Breast epithelium (tissue), 4 donors: ENCODE measurements at regions not wholly inside any gene's neighbourhood (a gene's known extent, or its start where the extent isn't known, plus 50 kb on each side); places are given as distances from the start of the nearest gene placed in this dataset.

Experiments used
- DNase-seq, 2 donors: peaks; one replicate each; pipeline ENCODE4 v3.0.0-alpha.2; 2019; ENCODE audit warnings: low spot score in 2 of 2
- H3K27ac ChIP-seq, 2 donors: fragments of 200-600 bp; sonication (generic) in 1 of 2; one replicate each; pipeline ENCODE4 v1.5.1; 2016 to 2019; ENCODE audit warnings: mild to moderate bottlenecking in 1 of 2
- H3K27me3 ChIP-seq, 2 donors: fragments of 200-600 bp; sonication (generic) in 1 of 2; one replicate each; pipeline versions ENCODE4 v1.5.1 to v1.6.0; 2017 to 2019; ENCODE audit warnings: control low read depth in 1 of 2, mild to moderate bottlenecking in 1 of 2
- H3K36me3 ChIP-seq: fragments of 200-600 bp; one replicate; pipeline ENCODE4 v1.5.1; 2019
- H3K4me1 ChIP-seq, 2 donors: fragments of 200-600 bp; sonication (generic); one replicate each; pipeline ENCODE4 v1.5.1; 2016 to 2019; ENCODE audit warnings: control low read depth in 1 of 2
- H3K4me3 ChIP-seq, 3 donors: fragments of 200-600 bp; sonication (generic); 1 replicate in 2 of 3; 2 replicates in 1 of 3; pipeline ENCODE4 v1.5.1; 2016 to 2019; ENCODE audit warnings: mild to moderate bottlenecking in 3 of 3, moderate library complexity in 2 of 3
- H3K9me3 ChIP-seq, 2 donors: fragments of 200-600 bp; sonication (generic) in 1 of 2; one replicate each; pipeline ENCODE4 v1.5.1; 2016 to 2019; ENCODE audit warnings: control low read depth in 1 of 2
- CTCF ChIP-seq, 3 donors: fragments of 450-650 bp; IDR thresholded peaks; one replicate each; pipeline ENCODE4 v1.5.1; 2016 to 2017; ENCODE audit warnings: antibody characterized with exemption in 3 of 3, mild to moderate bottlenecking in 3 of 3, moderate library complexity in 3 of 3
- POLR2A ChIP-seq: fragments of 450-650 bp; IDR thresholded peaks from one replicate; pipeline ENCODE4 v1.6.1; 2016; ENCODE audit warnings: antibody characterized with exemption, mild to moderate bottlenecking, moderate library complexity
- POLR2AphosphoS5 ChIP-seq, 3 donors: sonication (generic); formaldehyde crosslinking; IDR thresholded peaks; one replicate each; pipeline ENCODE4 v1.6.1; 2017; ENCODE audit warnings: antibody characterized with exemption in 3 of 3
- intact Hi-C: fragments of 100-400 bp; cut with DNase I; formaldehyde crosslinking; loops from one replicate; pipeline ENCODE4 v1.15.1; 2023; ENCODE audit warnings: low total_unique reads

GRCh38 chrX:5829469-5829868 is 399.2 kb downstream of the NLGN4X start:
- Histone ChIP-seq H3K27ac (no peak overlapping the region), H3K27me3 (no peaks in the 10 kb centered on the region), H3K36me3 (no peaks in the 10 kb centered on the region), H3K4me1 (no peaks in the 10 kb centered on the region), H3K9me3 (no peaks in the 10 kb centered on the region), H3K4me3 (no peak overlapping the region)
- TF ChIP-seq CTCF (IDR thresholded peaks at IDR 0.05): no peak
- TF ChIP-seq POLR2AphosphoS5 (IDR thresholded peaks at IDR 0.05): no peak
- TF ChIP-seq POLR2A: no peak
- intact Hi-C loops: no loop called here
- DNase-seq: no peak

- no peaks in the 10 kb centered on the region for H3K9me3 ChIP-seq
- H3K4me3 ChIP-seq: no peak overlapping the region
- no peaks in the 10 kb centered on the region for H3K4me1 ChIP-seq
- intact Hi-C loops: no loop called here
- TF ChIP-seq POLR2A (no peak), CTCF (IDR thresholded peaks at IDR 0.05) (no peak)
- DNase-seq: no peak
- H3K27ac ChIP-seq: no peak overlapping the region
- no peaks in the 10 kb centered on the region for H3K27me3 ChIP-seq
- H3K36me3 ChIP-seq: no peaks in the 10 kb centered on the region
These were observed 399.6 kb downstream of the NLGN4X start for GRCh38 chrX:5829060-5829459.

- no peaks in the 10 kb centered on the region for H3K9me3 ChIP-seq
- TF ChIP-seq POLR2A: no peak
- TF ChIP-seq POLR2AphosphoS5 (IDR thresholded peaks at IDR 0.05): no peak
- no peak for TF ChIP-seq CTCF (IDR thresholded peaks at IDR 0.05)
- no peaks in the 10 kb centered on the region for H3K4me1 ChIP-seq
- DNase-seq: no peak
- H3K36me3 ChIP-seq: no peaks in the 10 kb centered on the region
- no peaks in the 10 kb centered on the region for H3K27me3 ChIP-seq
- intact Hi-C loops: no loop called here
- H3K4me3 ChIP-seq: no peak overlapping the region
- no peak overlapping the region for H3K27ac ChIP-seq
These were observed 404.8 kb downstream of the NLGN4X start for GRCh38 chrX:5823903-5824302.

GRCh38 chrX:5810636-5811035 is 418.0 kb downstream of the NLGN4X start:
- H3K36me3 ChIP-seq: no peaks in the 10 kb centered on the region
- no peaks in the 10 kb centered on the region for H3K27me3 ChIP-seq
- no peak for DNase-seq
- H3K4me3 ChIP-seq: no peak overlapping the region
- TF ChIP-seq CTCF (IDR thresholded peaks at IDR 0.05): no peak
- no peak for TF ChIP-seq POLR2A
- peaks cover 0 to 3% of the 10 kb centered on the region in 2 donors for H3K9me3 ChIP-seq
- intact Hi-C loops: no loop called here
- no peak overlapping the region for H3K27ac ChIP-seq
- H3K4me1 ChIP-seq: no peaks in the 10 kb centered on the region

GRCh38 chrX:5807181-5807580 is 421.5 kb downstream of the NLGN4X start:
- intact Hi-C loops: no loop called here
- Histone ChIP-seq H3K4me3 (no peak overlapping the region), H3K27me3 (no peaks in the 10 kb centered on the region), H3K4me1 (no peaks in the 10 kb centered on the region), H3K36me3 (no peaks in the 10 kb centered on the region), H3K9me3 (peaks cover 0 to 10% of the 10 kb centered on the region in 2 donors), H3K27ac (no peak overlapping the region)
- no peak for TF ChIP-seq CTCF (IDR thresholded peaks at IDR 0.05)
- no peak for TF ChIP-seq POLR2AphosphoS5 (IDR thresholded peaks at IDR 0.05)
- no peak for TF ChIP-seq POLR2A
- DNase-seq: no peak
